Esophagus muscularis mucosa (tissue), 4 donors: ENCODE measurements at regions not wholly inside any gene's neighbourhood (a gene's known extent, or its start where the extent isn't known, plus 50 kb on each side); places are given as distances from the start of the nearest gene placed in this dataset.
A peak's percentile ranks its signal among the peaks of the same experiment; 100 is the strongest.

Experiments used
- DNase-seq: peaks from one replicate; pipeline ENCODE4 v3.0.0-alpha.2; 2017; ENCODE audit errors: extremely low spot score
- H3K27ac ChIP-seq, 4 donors: fragments of 200-600 bp; sonication (generic); replicated peaks in 1 of 4; 1 replicate in 3 of 4; 2 replicates in 1 of 4; pipeline ENCODE4 v1.5.1; 2016 to 2019; ENCODE audit warnings: mild to moderate bottlenecking in 1 of 4
- H3K27me3 ChIP-seq, 4 donors: fragments of 200-600 bp; sonication (generic); one replicate each; pipeline versions ENCODE4 v1.5.1 to v1.6.0; 2016 to 2019
- H3K36me3 ChIP-seq, 4 donors: fragments of 200-600 bp; sonication (generic); one replicate each; pipeline ENCODE4 v1.5.1; 2016 to 2019
- H3K4me1 ChIP-seq, 4 donors: fragments of 200-600 bp; sonication (generic); one replicate each; pipeline ENCODE4 v1.5.1; 2016 to 2019
- H3K4me3 ChIP-seq, 4 donors: fragments of 200-600 bp; sonication (generic); 1 replicate in 2 of 4; 2 replicates in 2 of 4; pipeline ENCODE4 v1.5.1; 2016 to 2019; ENCODE audit warnings: mild to moderate bottlenecking in 4 of 4, moderate library complexity in 1 of 4
- H3K9me3 ChIP-seq, 4 donors: fragments of 200-600 bp; sonication (generic); 1 replicate in 3 of 4; 2 replicates in 1 of 4; pipeline ENCODE4 v1.5.1; 2016 to 2019
- EP300 ChIP-seq: sonication (generic); formaldehyde crosslinking; IDR thresholded peaks from one replicate; pipeline ENCODE4 v1.6.1; 2017; ENCODE audit warnings: antibody characterized with exemption
- POLR2A ChIP-seq: fragments of 450-650 bp; IDR thresholded peaks from one replicate; pipeline ENCODE4 v1.6.1; 2017; ENCODE audit warnings: antibody characterized with exemption, moderate library complexity, mild to moderate bottlenecking, low read depth
- POLR2AphosphoS5 ChIP-seq, 2 donors: sonication (generic); formaldehyde crosslinking; IDR thresholded peaks; one replicate each; pipeline ENCODE4 v1.6.1; 2017; ENCODE audit warnings: antibody characterized with exemption in 2 of 2
- WGBS: methylation state at CpG from one replicate; pipeline ENCODE4 v1.1.5; 2018; 5-methylcytosine and 5-hydroxymethylcytosine counted together
- intact Hi-C: fragments of 100-400 bp; cut with DNase I; formaldehyde crosslinking; loops from one replicate; pipeline ENCODE4 v1.15.1; 2023
- TF ChIP-seq, protein P1 (sequence below), 3 experiments: fragments of 200-600 bp in 2 of 3; fragments of 450-650 bp in 1 of 3; sonication (generic) in 2 of 3; IDR thresholded peaks; one replicate each; pipeline ENCODE4 v1.5.1; 2017 to 2019; ENCODE audit warnings: antibody characterized with exemption in 3 of 3, mild to moderate bottlenecking in 2 of 3, moderate library complexity in 1 of 3

DNA sequence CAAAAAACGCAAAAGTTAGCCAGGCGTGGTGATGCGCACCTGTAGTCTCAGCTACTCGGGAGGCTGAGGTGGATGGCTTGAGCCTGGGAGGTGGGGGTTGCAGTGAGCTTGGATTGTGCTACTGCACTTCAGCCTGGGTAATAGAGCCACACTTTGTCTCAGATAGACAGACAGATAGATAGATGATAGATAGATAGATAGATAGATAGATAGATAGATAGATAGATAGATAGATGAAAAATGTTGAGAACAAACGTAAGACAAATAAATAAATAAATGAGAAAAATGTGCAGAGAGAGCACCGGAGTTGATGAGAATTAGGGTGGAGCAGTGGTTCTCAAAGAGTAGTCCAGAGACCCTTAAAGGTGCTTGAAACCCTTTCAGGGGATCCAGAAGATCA lies 58.4 kb upstream of the ARL8B start:
- no peaks in the 10 kb centered on the region for H3K36me3 ChIP-seq
- intact Hi-C loops, result no loop called here
- H3K4me3 ChIP-seq, result no peak overlapping the region
- DNase-seq, result no peak
- no peak overlapping the region for H3K27ac ChIP-seq
- no peaks in the 10 kb centered on the region for H3K9me3 ChIP-seq
- no peaks in the 10 kb centered on the region for H3K27me3 ChIP-seq
- TF ChIP-seq, protein P1, sequence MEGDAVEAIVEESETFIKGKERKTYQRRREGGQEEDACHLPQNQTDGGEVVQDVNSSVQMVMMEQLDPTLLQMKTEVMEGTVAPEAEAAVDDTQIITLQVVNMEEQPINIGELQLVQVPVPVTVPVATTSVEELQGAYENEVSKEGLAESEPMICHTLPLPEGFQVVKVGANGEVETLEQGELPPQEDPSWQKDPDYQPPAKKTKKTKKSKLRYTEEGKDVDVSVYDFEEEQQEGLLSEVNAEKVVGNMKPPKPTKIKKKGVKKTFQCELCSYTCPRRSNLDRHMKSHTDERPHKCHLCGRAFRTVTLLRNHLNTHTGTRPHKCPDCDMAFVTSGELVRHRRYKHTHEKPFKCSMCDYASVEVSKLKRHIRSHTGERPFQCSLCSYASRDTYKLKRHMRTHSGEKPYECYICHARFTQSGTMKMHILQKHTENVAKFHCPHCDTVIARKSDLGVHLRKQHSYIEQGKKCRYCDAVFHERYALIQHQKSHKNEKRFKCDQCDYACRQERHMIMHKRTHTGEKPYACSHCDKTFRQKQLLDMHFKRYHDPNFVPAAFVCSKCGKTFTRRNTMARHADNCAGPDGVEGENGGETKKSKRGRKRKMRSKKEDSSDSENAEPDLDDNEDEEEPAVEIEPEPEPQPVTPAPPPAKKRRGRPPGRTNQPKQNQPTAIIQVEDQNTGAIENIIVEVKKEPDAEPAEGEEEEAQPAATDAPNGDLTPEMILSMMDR (IDR thresholded peaks at IDR 0.05), result no peak
- TF ChIP-seq POLR2A, result no peak
- TF ChIP-seq POLR2AphosphoS5 (IDR thresholded peaks at IDR 0.05), result no peak
- TF ChIP-seq EP300, result no peak
- H3K4me1 ChIP-seq, result no peaks in the 10 kb centered on the region
- WGBS, result 93% methylated on average over 6 of the region's 6 CpGs

DNA sequence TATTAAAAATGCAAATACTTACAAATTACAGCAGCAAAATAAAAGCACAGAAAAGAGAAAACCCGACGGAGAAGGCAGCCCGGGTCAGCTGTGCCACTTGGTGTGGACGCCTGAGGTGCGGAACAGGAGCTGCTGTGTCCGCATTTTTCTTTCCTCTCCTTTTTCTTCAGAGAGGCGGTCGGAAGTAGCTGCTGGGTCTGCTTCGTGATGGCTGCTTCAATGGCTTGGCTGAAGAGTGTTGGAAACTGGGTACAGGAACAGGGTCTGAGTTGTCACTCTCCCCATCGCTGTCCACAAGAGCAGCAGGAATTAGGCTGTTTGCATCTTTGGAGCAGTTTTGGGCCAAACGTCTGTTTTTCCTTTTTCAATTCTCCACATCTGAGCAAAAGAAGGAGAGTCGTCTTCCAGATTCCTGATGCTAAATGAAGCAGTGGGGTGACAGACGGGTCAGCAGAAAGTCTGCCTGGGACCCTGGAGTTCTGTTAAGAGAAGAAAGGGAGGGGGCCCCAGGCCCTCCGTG lies 53.5 kb upstream of the ARL8B start:
- H3K36me3 ChIP-seq, result no peaks in the 10 kb centered on the region
- no peaks in the 10 kb centered on the region for H3K27me3 ChIP-seq
- intact Hi-C loops, result no loop called here
- no peak for DNase-seq
- H3K9me3 ChIP-seq, result no peaks in the 10 kb centered on the region
- H3K4me1 ChIP-seq, result peaks cover 0 to 14% (median 12%) of the 10 kb centered on the region in 4 donors
- H3K27ac ChIP-seq, result no peak overlapping the region
- TF ChIP-seq EP300, result no peak
- TF ChIP-seq, protein P1 (IDR thresholded peaks at IDR 0.05), result no peak
- TF ChIP-seq POLR2AphosphoS5 (IDR thresholded peaks at IDR 0.05), result no peak
- no peak for TF ChIP-seq POLR2A
- WGBS, result 88% methylated on average over 14 of the region's 14 CpGs
- H3K4me3 ChIP-seq, result no peak overlapping the region

DNA sequence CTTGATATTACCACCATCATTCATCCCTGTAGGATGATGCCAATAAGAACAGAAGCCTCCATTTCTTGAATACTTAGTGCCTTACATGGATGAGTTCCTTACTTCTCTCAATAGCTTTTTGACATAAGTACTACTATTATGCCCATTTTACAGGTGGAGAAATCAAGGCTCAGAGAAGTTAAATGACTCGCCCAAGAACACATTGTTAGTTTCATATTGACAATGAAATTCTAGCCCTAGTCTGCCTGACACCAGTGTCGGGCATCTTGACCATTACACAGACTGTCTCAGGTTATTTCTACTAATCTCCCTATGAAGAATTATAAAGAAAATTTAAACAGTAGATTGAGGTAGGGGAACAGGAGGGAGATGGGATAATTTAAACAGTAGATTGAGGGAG lies 52.5 kb upstream of the ARL8B start:
- Histone ChIP-seq H3K27me3 (no peaks in the 10 kb centered on the region), H3K4me1 (peaks cover 0 to 14% (median 12%) of the 10 kb centered on the region in 4 donors), H3K9me3 (no peaks in the 10 kb centered on the region), H3K36me3 (no peaks in the 10 kb centered on the region), H3K4me3 (no peak overlapping the region), H3K27ac (no peak overlapping the region)
- intact Hi-C loops, result no loop called here
- WGBS, result 98% methylated on average over 2 of the region's 2 CpGs
- DNase-seq, result no peak
- TF ChIP-seq, protein P1 (IDR thresholded peaks at IDR 0.05), result no peak
- TF ChIP-seq EP300 (no peak), POLR2A (no peak), POLR2AphosphoS5 (IDR thresholded peaks at IDR 0.05) (no peak)

DNA sequence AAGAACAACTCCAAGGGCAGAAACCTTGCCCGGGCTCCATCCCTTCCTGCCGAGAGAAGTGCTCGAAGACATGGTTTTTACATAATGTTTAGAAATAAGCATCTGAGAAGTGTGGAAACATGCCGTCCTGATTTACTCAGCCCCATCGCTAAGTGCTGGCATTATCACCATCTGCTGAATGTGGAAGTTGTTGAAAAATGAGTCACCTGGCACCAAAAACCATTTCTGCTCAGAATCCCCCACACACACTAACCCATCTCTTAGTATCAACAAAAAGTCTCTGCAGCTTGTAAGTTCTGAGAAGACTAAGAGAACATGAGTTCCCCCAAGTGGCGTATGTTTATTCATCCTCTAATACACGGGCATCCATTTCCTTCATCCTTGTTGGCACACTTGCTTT lies 51.0 kb upstream of the ARL8B start:
- TF ChIP-seq POLR2AphosphoS5 (IDR thresholded peaks at IDR 0.05), result no peak
- TF ChIP-seq EP300, result no peak
- TF ChIP-seq POLR2A, result no peak
- TF ChIP-seq, protein P1 (IDR thresholded peaks at IDR 0.05), result no peak
- Histone ChIP-seq H3K36me3 (no peaks in the 10 kb centered on the region), H3K9me3 (no peaks in the 10 kb centered on the region), H3K27me3 (no peaks in the 10 kb centered on the region), H3K27ac (peak overlapping the region in 3 of 4 donors; percentile 4 to 63 (median 48)), H3K4me3 (no peak overlapping the region), H3K4me1 (peaks cover 0 to 14% (median 12%) of the 10 kb centered on the region in 4 donors)
- DNase-seq, result no peak
- intact Hi-C loops, result no loop called here
- WGBS, result 42% methylated on average over 7 of the region's 7 CpGs

DNA sequence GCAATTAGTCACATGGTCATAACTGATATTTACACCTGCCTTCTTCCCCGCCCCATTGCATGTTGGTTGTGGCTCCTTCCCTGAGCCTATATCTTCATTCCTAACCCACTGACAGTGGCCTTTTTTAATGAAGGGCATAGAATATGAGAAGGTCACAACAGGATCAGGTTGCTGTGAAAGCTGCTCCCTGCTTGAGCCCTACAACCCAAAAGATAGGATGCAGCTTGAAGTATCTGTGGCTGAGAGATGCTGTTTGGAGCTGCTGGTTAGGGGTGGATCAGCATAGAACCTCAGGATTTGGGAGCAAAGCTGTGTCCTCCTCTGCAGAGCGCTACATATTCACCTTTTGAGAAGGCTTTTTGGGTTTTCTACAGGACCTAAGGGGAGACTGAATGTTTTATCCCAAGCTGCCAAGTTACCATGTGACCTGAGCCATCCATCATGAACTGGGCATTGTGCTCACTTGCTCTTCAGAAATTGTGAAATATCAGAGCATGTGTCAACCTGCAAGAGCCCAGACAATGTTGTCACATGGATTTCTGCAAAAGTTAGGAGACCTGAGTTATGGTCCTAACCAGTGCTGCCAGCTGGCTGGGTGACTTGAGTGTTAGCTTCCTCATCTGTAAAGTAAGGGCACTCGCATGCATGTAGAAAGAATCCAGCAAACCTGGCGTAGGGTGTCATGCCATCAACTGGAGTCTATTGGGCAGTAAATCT lies 49.8 kb upstream of the ARL8B start:
- no peaks in the 10 kb centered on the region for H3K9me3 ChIP-seq
- no peak overlapping the region for H3K4me3 ChIP-seq
- H3K4me1 ChIP-seq, result peaks cover 0 to 14% (median 12%) of the 10 kb centered on the region in 4 donors
- TF ChIP-seq POLR2AphosphoS5 (IDR thresholded peaks at IDR 0.05), result peak in 1 of 2 donors; percentile 14
- TF ChIP-seq, protein P1 (IDR thresholded peaks at IDR 0.05), result no peak
- TF ChIP-seq POLR2A, result no peak
- no peak for TF ChIP-seq EP300
- DNase-seq, result no peak
- H3K27ac ChIP-seq, result no peak overlapping the region
- no peaks in the 10 kb centered on the region for H3K36me3 ChIP-seq
- no peaks in the 10 kb centered on the region for H3K27me3 ChIP-seq
- 93% methylated on average over 4 of the region's 4 CpGs for WGBS
- intact Hi-C loops, result no loop called here
